ENCODE measurements at regions not wholly inside any gene's neighbourhood (a gene's known extent, or its start where the extent isn't known, plus 50 kb on each side); places are given as distances from the start of the nearest gene placed in this dataset.
"Not testable (repeated sequence)": the region's sequence is repeated elsewhere in the genome, so short reads cannot be mapped to it uniquely, and the experiment has no call there.

- DNase-seq (ENCODE audit: low spot score) = no peak
Measured at GRCh38 chr18:37900326-37900725, 334.7 kb upstream of the CELF4 start.

DNA sequence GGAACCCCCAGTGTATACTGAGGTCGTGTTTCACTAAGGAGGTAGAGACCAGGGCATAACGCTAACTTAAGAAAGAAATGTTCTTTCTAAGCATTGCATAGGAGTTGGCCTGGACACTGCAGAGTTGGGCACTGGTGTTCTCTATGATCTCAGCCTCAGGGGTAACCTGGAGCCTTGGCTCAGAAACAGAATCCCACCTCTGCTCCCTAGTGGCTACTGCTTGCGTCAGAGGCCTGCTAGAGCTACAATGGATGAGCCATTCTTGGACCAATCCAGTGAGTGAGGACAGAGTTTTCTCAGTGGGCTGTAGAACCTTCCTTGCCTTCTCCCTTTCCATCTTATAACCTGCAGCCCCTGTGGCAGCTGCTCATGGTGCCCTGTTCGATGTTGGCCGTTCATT, 324.4 kb upstream of the CELF4 start:
- no peak for DNase-seq (ENCODE audit: low spot score)

- no peak for DNase-seq (ENCODE audit: low spot score)
Measured at GRCh38 chr18:37874721-37875120, 309.1 kb upstream of the CELF4 start.

GRCh38 chr18:37873416-37873815, 307.8 kb upstream of the CELF4 start:
- no peak for DNase-seq (ENCODE audit: low spot score)

- no peak for DNase-seq (ENCODE audit: low spot score)
Measured at GRCh38 chr18:37872562-37872961, 307.0 kb upstream of the CELF4 start.

GRCh38 chr18:37871561-37871960, 306.0 kb upstream of the CELF4 start:
- no peak for DNase-seq (ENCODE audit: low spot score)

GRCh38 chr18:37869051-37869450, 303.5 kb upstream of the CELF4 start:
- DNase-seq (ENCODE audit: low spot score) = no peak

DNA sequence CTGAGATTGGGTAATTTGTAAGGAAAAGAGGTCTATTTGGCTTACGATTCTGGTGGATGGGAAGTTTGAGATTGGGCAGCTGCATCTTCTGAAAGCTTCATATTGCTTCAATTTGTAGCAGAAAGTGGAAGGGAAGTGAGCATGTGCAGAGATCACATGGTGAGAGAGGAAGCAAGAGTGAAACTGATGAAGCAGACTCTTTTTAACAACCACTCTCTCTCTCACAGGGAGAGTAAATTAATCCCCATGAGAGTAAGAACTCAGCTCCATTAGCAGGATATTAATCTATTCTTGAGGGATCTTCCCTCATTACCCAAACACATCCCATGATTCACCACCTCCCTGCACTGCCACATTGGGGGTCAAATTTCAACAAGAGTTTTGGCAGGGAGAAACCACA, 298.5 kb upstream of the CELF4 start:
- DNase-seq (ENCODE audit: low spot score) = no peak

DNA sequence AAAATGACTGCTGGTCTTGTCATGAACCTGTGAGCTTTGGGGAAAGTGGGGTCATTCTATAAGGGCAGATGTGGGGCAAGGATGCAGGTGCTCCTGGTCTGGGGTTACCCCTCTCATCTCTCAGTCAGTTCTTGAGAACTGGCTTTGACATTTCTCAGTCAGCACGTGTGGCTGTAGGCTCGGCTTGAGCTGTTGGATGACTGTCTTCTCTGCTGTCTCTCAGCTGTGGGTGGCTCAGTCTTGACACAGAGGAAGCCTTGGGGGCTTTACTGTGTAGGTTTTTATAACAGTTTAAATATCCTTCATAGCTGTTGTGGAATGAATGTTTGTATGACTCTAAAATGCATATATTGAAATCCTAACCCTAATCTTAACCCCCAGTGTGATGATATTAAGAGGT, 296.4 kb upstream of the CELF4 start:
- no peak for DNase-seq (ENCODE audit: low spot score)

DNA sequence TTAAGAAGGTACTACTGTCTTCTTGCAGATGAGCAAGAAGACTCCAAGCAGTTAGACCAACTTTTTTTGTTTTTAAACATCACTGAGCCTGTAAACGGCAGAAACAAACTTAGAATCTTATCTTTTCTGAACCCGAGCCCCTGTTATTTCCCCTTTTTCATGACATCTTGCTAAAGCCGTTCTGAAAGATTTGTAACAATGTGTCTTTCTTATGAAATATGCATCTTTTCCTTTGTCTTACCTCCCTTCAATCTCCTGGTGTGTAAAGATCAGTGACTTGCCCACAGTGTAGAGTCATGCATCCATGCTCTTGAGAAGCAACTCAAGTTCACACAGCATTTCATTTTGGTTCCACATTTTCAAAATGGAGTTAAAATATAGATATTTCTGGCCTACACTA, 288.8 kb upstream of the CELF4 start:
- DNase-seq (ENCODE audit: low spot score) = no peak

- no peak for DNase-seq (ENCODE audit: low spot score)
Measured at GRCh38 chr18:37853706-37854105, 288.1 kb upstream of the CELF4 start.

- no peak for DNase-seq (ENCODE audit: low spot score)
Measured at GRCh38 chr18:37852464-37852863, 286.9 kb upstream of the CELF4 start.

DNA sequence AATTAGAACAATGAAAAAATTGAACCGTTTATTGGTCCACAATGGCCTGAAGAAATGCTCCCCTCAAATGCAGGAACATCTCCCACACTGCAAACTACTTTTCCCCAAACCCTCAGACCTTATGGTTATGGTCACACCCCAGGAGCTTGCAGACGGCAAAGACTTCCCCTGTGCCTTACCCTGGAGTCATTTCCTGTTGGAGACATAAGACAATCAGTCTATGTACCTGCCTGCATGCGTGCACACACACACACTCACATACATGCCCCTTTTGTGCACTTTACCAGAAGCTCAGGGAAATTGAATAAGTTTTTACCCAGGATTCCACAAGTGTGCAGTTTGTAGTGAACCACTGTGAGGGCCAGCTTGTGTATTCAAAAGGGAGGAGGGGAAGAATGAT, 281.9 kb upstream of the CELF4 start:
- DNase-seq (ENCODE audit: low spot score) = no peak

GRCh38 chr18:37846996-37847395, 281.4 kb upstream of the CELF4 start:
- no peak for DNase-seq (ENCODE audit: low spot score)

- no peak for DNase-seq (ENCODE audit: low spot score)
Measured at GRCh38 chr18:37845498-37845897, 279.9 kb upstream of the CELF4 start.

GRCh38 chr18:37844209-37844970, 278.8 kb upstream of the CELF4 start:
- DNase-seq (ENCODE audit: low spot score) = no peak

- DNase-seq (ENCODE audit: low spot score) = no peak
Measured at GRCh38 chr18:37838083-37838482, 272.5 kb upstream of the CELF4 start.

- DNase-seq (ENCODE audit: low spot score) = no peak
Measured at GRCh38 chr18:37836071-37836970, 270.7 kb upstream of the CELF4 start.

DNA sequence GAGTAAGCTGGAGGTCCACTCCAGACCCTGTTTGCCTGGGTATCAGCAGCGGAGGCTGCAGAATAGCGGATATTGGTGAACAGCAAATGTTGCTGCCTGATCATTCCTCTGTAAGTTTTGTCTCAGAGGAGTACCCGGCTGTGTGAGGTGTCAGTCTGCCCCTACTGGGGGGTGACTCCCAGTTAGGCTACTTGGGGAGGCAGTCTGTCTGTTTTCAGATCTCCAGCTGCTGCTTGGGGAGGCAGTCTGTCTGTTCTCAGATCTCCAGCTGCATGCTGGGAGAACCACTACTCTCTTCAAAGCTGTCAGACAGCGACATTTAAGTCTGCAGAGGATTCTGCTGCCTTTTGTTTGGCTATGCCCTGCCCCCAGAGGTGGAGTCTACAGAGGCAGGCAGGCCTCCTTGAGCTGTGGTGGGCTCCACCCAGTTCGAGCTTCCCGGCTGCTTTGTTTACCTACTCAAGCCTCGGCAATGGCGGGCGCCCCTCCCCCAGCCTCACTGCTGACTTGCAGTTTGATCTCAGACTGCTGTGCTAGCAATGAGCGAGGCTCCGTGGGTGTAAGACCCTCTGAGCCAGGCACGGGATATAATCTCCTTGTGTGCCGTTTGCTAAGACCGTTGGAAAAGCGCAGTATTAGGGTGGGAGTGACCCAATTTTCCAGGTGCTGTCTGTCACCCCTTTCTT, 266.6 kb upstream of the CELF4 start:
- not testable (repeated sequence) for DNase-seq (ENCODE audit: low spot score)

- DNase-seq (ENCODE audit: low spot score) = no peak
Measured at GRCh38 chr18:37812961-37813360, 247.4 kb upstream of the CELF4 start.

DNA sequence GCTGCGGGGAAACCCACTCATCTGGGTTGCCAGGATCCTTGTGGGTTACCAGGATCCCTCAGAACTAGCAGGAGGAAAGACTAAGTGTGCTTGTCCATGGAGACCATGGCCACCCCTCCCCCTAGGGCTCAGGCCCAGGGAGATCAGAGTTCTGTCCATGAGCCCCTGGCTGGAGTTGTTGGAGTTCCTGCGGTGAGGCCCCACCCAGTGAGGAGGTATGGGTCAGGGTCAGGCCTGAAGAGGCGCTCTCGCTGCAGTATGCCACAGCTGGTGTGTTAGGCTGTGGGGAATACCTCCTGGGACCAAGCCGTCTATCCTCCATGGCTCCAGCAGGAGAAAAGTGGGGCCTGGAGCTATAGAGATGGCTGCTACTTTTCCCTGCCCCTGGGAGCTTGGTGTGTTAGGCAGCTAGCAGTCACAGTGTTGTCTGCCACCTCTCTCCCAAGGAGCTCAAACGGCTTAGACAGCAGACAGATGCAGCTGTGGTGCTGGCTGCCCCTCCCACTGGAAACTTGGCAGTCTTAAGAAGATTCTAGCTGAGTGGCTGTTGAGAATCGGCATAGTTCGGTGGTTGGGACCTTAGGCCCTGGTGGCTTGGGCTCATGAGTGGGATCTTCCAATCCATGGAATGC, 240.3 kb upstream of the CELF4 start:
- DNase-seq (ENCODE audit: low spot score) = no peak

- DNase-seq (ENCODE audit: low spot score) = no peak
Measured at GRCh38 chr18:37796823-37797349, 231.3 kb upstream of the CELF4 start.
